ENCODE measurements at regions not wholly inside any gene's neighbourhood (a gene's known extent, or its start where the extent isn't known, plus 50 kb on each side); places are given as distances from the start of the nearest gene placed in this dataset.

DNA sequence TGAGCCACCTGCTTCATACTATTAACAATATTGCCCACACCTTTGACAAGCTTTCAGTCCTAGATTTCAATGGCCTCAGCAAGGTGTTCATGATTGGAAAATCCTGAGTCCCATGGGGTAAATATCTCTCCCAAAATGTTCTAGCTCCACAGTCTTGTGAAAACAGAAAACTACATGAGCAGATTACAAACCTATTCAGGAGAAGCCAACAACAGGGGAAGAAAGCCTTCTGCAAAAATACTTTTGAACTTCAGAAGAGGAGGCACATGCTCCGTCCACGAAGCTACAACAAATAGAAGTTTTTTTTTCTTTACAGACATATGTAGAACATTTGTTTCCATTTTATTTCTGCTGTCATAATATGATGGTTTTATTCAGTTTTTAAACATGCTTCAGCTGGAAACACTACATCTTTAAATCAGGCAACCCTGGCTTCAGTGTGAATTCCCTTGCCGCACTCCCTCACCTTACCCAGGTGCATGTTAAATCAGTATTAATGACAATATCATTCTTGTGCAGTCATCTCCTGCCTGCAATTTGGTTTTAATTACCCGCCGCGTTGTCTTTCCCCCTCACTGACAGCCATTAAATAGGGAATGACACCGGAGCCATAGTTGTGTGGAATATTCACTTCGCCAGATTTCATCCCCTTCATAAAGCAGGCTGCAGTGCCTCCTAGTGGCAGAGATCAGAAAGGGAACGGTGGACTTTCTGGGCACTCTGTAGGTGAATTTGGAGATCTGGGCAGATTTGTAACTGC is 725.5 kb upstream of the ARRDC4 start:
- Histone ChIP-seq H3K79me2 (ENCODE audit: control insufficient read depth, insufficient read depth, low read length) (no peaks in the 10 kb centered on the region), H3K27me3 (ENCODE audit: control insufficient read depth in 2 of 2, insufficient read depth in 2 of 2, low read length in 2 of 2) (peaks cover 0 to 2% of the 10 kb centered on the region in 2 experiments), H3K4me2 (ENCODE audit: insufficient read depth, low read length) (peak overlapping the region; percentile 39), H3K36me3 (ENCODE audit: control insufficient read depth in 2 of 2, extremely low read depth in 1 of 2, insufficient read depth in 2 of 2, low read length in 2 of 2) (no peaks in the 10 kb centered on the region), H3K4me3 (replicated peaks in 1 of 3; ENCODE audit: insufficient read depth in 1 of 3, low read depth in 1 of 3, low read length in 3 of 3) (no peak overlapping the region), H2AFZ (ENCODE audit: low read depth, low read length) (peak overlapping the region; percentile 80), H3K4me1 (ENCODE audit: control insufficient read depth, extremely low read depth, insufficient read depth, low read length) (no peaks in the 10 kb centered on the region), H3K27ac (ENCODE audit: insufficient read depth, low read depth, low read length) (no peak overlapping the region), H4K20me1 (replicated peaks; ENCODE audit: control insufficient read depth, extremely low read depth, insufficient read depth, low read length) (no peaks in the 10 kb centered on the region), H3K9me3 (replicated peaks; ENCODE audit: control insufficient read depth, insufficient read depth, low read length) (no peaks in the 10 kb centered on the region), H3K9ac (replicated peaks; ENCODE audit: extremely low read depth, insufficient read depth, low read length) (no peak overlapping the region), H3K9me1 (replicated peaks; ENCODE audit: control insufficient read depth, extremely low read depth, insufficient read depth, low read length) (no peaks in the 10 kb centered on the region)
- intact Hi-C loops (cut with micrococcal nuclease) (loop anchor here (1.0 to 10.0 kb wide), 7 partner anchors 342 to 1978 kb away; no protein-coding TSS in a partner anchor), dilution Hi-C loops (cut with MboI; ENCODE audit: extremely low pct_ligation_motif_present, low sequenced_read_pairs) (no loop called here)
- BruUV-seq (replicated peaks), result no TSS peak
- ChIA-PET CTCF (interaction anchor here (0.7 to 6.3 kb wide), 17 partner anchors 9 to 1975 kb away, joined by 3 to 61 read pairs (median 5); partner anchors contain the start of gene NR2F2), POLR2A (interaction anchor here (0.6 kb wide), 1 partner anchor 552 kb away, joined by 8 read pairs; no protein-coding TSS in a partner anchor)
- FAIRE-seq (peak; percentile 84), DNase-seq (ENCODE audit: low read depth, low spot score) (peak; percentile 71)
- TF ChIP-seq FOS (IDR thresholded peaks at IDR 0.05; ENCODE audit: borderline replicate concordance, insufficient read depth, low read length) (no peak), JUN (IDR thresholded peaks at IDR 0.05; ENCODE audit: borderline replicate concordance, insufficient read depth, insufficient read length, low read depth) (no peak), POLR2AphosphoS5 (IDR thresholded peaks at IDR 0.05; ENCODE audit: insufficient read depth, low read depth, low read length) (no peak), POLR2A (IDR thresholded peaks at IDR 0.05; ENCODE audit: low read depth, low read length) (no peak), EZH2 (IDR thresholded peaks at IDR 0.05; ENCODE audit: borderline replicate concordance, low read depth, low read length, severe bottlenecking) (no peak)
- TF ChIP-seq, protein P1, sequence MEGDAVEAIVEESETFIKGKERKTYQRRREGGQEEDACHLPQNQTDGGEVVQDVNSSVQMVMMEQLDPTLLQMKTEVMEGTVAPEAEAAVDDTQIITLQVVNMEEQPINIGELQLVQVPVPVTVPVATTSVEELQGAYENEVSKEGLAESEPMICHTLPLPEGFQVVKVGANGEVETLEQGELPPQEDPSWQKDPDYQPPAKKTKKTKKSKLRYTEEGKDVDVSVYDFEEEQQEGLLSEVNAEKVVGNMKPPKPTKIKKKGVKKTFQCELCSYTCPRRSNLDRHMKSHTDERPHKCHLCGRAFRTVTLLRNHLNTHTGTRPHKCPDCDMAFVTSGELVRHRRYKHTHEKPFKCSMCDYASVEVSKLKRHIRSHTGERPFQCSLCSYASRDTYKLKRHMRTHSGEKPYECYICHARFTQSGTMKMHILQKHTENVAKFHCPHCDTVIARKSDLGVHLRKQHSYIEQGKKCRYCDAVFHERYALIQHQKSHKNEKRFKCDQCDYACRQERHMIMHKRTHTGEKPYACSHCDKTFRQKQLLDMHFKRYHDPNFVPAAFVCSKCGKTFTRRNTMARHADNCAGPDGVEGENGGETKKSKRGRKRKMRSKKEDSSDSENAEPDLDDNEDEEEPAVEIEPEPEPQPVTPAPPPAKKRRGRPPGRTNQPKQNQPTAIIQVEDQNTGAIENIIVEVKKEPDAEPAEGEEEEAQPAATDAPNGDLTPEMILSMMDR (IDR thresholded peaks at IDR 0.05; ENCODE audit: extremely low read depth in 1 of 2, insufficient read depth in 1 of 2, low read depth in 1 of 2, low read length in 2 of 2), result peak; percentile 75 to 90
- TF ChIP-seq, protein P2, sequence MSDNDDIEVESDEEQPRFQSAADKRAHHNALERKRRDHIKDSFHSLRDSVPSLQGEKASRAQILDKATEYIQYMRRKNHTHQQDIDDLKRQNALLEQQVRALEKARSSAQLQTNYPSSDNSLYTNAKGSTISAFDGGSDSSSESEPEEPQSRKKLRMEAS (IDR thresholded peaks at IDR 0.05; ENCODE audit: insufficient read depth, insufficient read length), result no peak

All from endothelial cell of umbilical vein (primary cell).